Neural cell (in vitro differentiated cells): ENCODE measurements at regions not wholly inside any gene's neighbourhood (a gene's known extent, or its start where the extent isn't known, plus 50 kb on each side); places are given as distances from the start of the nearest gene placed in this dataset.

ENCODE experiments used
- H2AFZ ChIP-seq: fragments of 200-600, 300-800 bp; sonication (generic), shearing (Covaris generic); 2 replicates; pipeline ENCODE4 v1.6.0; 2014; ENCODE audit warnings: low read depth, mild to moderate bottlenecking, antibody characterized with exemption, low read length, moderate library complexity
- H3F3A ChIP-seq: fragments of 200-600 bp; shearing (Covaris generic); 2 replicates; pipeline ENCODE4 v1.6.1; 2016; ENCODE audit warnings: mild to moderate bottlenecking, moderate library complexity, mixed read lengths, antibody characterized with exemption, low read length; ENCODE audit not compliant: insufficient read depth, poor library complexity, severe bottlenecking
- H3K27ac ChIP-seq: fragments of 200-600, 300-800 bp; sonication (generic), shearing (Covaris generic); 2 replicates; pipeline ENCODE4 v1.5.1; 2014; ENCODE audit warnings: mild to moderate bottlenecking, low read length, moderate library complexity
- H3K27me3 ChIP-seq: fragments of 300-800, 200-600 bp; sonication (generic), shearing (Covaris generic); 2 replicates; pipeline ENCODE4 v1.6.0; 2014; ENCODE audit warnings: mild to moderate bottlenecking, low read depth, low read length, moderate library complexity; ENCODE audit not compliant: insufficient read depth
- H3K36me3 ChIP-seq: fragments of 300-800, 200-600 bp; sonication (generic), shearing (Covaris generic); 2 replicates; pipeline ENCODE4 v1.5.1; 2014; ENCODE audit warnings: mild to moderate bottlenecking, antibody characterized with exemption, low read length, moderate library complexity; ENCODE audit not compliant: insufficient read depth
- H3K4me2 ChIP-seq: fragments of 300-800, 200-600 bp; sonication (generic), shearing (Covaris generic); 2 replicates; pipeline ENCODE4 v1.6.0; 2014; ENCODE audit warnings: mild to moderate bottlenecking, low read length
- H3K4me3 ChIP-seq: fragments of 300-800, 200-600 bp; sonication (generic), shearing (Covaris generic); 2 replicates; pipeline ENCODE4 v1.5.1; 2014; ENCODE audit warnings: mild to moderate bottlenecking, low read length, moderate library complexity
- H3K79me2 ChIP-seq: fragments of 200-600 bp; shearing (Covaris generic); replicated peaks from 2 replicates; pipeline ENCODE4 v1.6.0; 2014; ENCODE audit warnings: mild to moderate bottlenecking, low read length, moderate library complexity; ENCODE audit not compliant: insufficient read depth
- H3K9ac ChIP-seq: fragments of 300-800, 200-600 bp; sonication (generic), shearing (Covaris generic); 2 replicates; pipeline ENCODE4 v1.6.1; 2016; ENCODE audit warnings: mild to moderate bottlenecking, low read length, mixed read lengths
- H3K9me2 ChIP-seq: fragments of 200-600 bp; shearing (Covaris generic); 2 replicates; pipeline ENCODE4 v1.6.1; 2016; ENCODE audit warnings: mild to moderate bottlenecking, low read length, mixed read lengths; ENCODE audit not compliant: insufficient read depth
- H3K9me3 ChIP-seq: fragments of 200-600, 300-800 bp; sonication (generic), shearing (Covaris generic); 2 replicates; pipeline ENCODE4 v1.6.1; 2016; ENCODE audit warnings: mild to moderate bottlenecking, mixed run types, low read length, moderate library complexity, mixed read lengths
- H4K20me1 ChIP-seq: fragments of 200-600 bp; shearing (Covaris generic); 2 replicates; pipeline ENCODE4 v1.6.1; 2016; ENCODE audit warnings: mild to moderate bottlenecking, mixed run types; ENCODE audit not compliant: insufficient read depth
- CTCF ChIP-seq: fragments of 450-650 bp; IDR thresholded peaks from 2 replicates; pipeline ENCODE4 v1.5.1; 2014; ENCODE audit warnings: antibody characterized with exemption, mild to moderate bottlenecking, moderate library complexity; ENCODE audit not compliant: poor library complexity, severe bottlenecking
- EP300 ChIP-seq: fragments of 450-650 bp; conservative IDR thresholded peaks from 2 replicates; pipeline ENCODE4 v1.6.1; 2014; ENCODE audit warnings: antibody characterized with exemption, mild to moderate bottlenecking, moderate library complexity; ENCODE audit not compliant: poor library complexity, severe bottlenecking
- EZH2 ChIP-seq: fragments of 200-600, 300-800 bp; shearing (Covaris generic), sonication (generic); IDR thresholded peaks from 2 replicates; pipeline ENCODE4 v1.6.1; 2014; ENCODE audit warnings: antibody characterized with exemption, low read length, borderline replicate concordance, mild to moderate bottlenecking; ENCODE audit not compliant: insufficient read depth, poor library complexity, severe bottlenecking
- MXI1 ChIP-seq: fragments of 450-650 bp; conservative IDR thresholded peaks from 2 replicates; pipeline ENCODE4 v1.6.1; 2014; ENCODE audit warnings: antibody characterized with exemption, mild to moderate bottlenecking; ENCODE audit not compliant: poor library complexity, severe bottlenecking
- POLR2AphosphoS5 ChIP-seq: IDR thresholded peaks from 2 replicates; pipeline ENCODE4 v1.6.1; 2012
- RAD21 ChIP-seq: fragments of 450-650 bp; conservative IDR thresholded peaks from 2 replicates; pipeline ENCODE4 v1.6.1; 2014; ENCODE audit warnings: antibody characterized with exemption, mild to moderate bottlenecking, moderate library complexity
- REST ChIP-seq: IDR thresholded peaks from 2 replicates; pipeline ENCODE4 v1.6.1; 2012; ENCODE audit warnings: borderline replicate concordance
- SMC3 ChIP-seq: fragments of 450-650 bp; conservative IDR thresholded peaks from 2 replicates; pipeline ENCODE4 v1.6.1; 2014; ENCODE audit warnings: antibody characterized with exemption, mild to moderate bottlenecking, moderate library complexity; ENCODE audit not compliant: poor library complexity
- TAF1 ChIP-seq: IDR thresholded peaks from 2 replicates; pipeline ENCODE4 v1.6.1; 2012; ENCODE audit warnings: low read depth

GRCh38 chr12:105912882-105913678 lies 225.7 kb downstream of the NUAK1 start:
- no peaks in the 10 kb centered on the region for H3K9me3 ChIP-seq
- H3K79me2 ChIP-seq = no peaks in the 10 kb centered on the region
- no peak overlapping the region for H3K27ac ChIP-seq
- no peaks in the 10 kb centered on the region for H4K20me1 ChIP-seq
- no peak overlapping the region for H3K9ac ChIP-seq
- H2AFZ ChIP-seq = no peak overlapping the region
- no peaks in the 10 kb centered on the region for H3K9me2 ChIP-seq
- no peak overlapping the region for H3K4me2 ChIP-seq
- H3F3A ChIP-seq = no peaks in the 10 kb centered on the region
- H3K4me3 ChIP-seq = no peak overlapping the region
- H3K27me3 ChIP-seq = no peaks in the 10 kb centered on the region
- no peaks in the 10 kb centered on the region for H3K36me3 ChIP-seq
- TF ChIP-seq EZH2 (no peak), SMC3 (no peak), RAD21 (no peak), EP300 (no peak), POLR2AphosphoS5 (no peak), MXI1 (no peak), REST (no peak), CTCF (no peak), TAF1 (no peak)

GRCh38 chr12:105915997-105916759 lies 222.6 kb downstream of the NUAK1 start:
- H4K20me1 ChIP-seq = no peaks in the 10 kb centered on the region
- H3K4me3 ChIP-seq = no peak overlapping the region
- no peak overlapping the region for H2AFZ ChIP-seq
- no peaks in the 10 kb centered on the region for H3K36me3 ChIP-seq
- TF ChIP-seq SMC3 (no peak), REST (no peak), POLR2AphosphoS5 (no peak)
- H3F3A ChIP-seq = no peaks in the 10 kb centered on the region
- H3K9me2 ChIP-seq = no peaks in the 10 kb centered on the region
- H3K27ac ChIP-seq = no peak overlapping the region
- H3K9ac ChIP-seq = no peak overlapping the region
- H3K27me3 ChIP-seq = no peaks in the 10 kb centered on the region
- no peaks in the 10 kb centered on the region for H3K9me3 ChIP-seq
- no peaks in the 10 kb centered on the region for H3K79me2 ChIP-seq
- H3K4me2 ChIP-seq = no peak overlapping the region
